ENCODE measurements at regions not wholly inside any gene's neighbourhood (a gene's known extent, or its start where the extent isn't known, plus 50 kb on each side); places are given as distances from the start of the nearest gene placed in this dataset.
"Not testable (repeated sequence)": the region's sequence is repeated elsewhere in the genome, so short reads cannot be mapped to it uniquely, and the experiment has no call there.

GRCh38 chr7:19296617-19297016, 151.4 kb upstream of the FERD3L start:
- DNase-seq (ENCODE audit: low spot score), result no peak

GRCh38 chr7:19295376-19295775, 150.2 kb upstream of the FERD3L start:
- DNase-seq (ENCODE audit: low spot score), result no peak

- no peak for DNase-seq (ENCODE audit: low spot score)
Measured at GRCh38 chr7:19294619-19295018, 149.4 kb upstream of the FERD3L start.

- no peak for DNase-seq (ENCODE audit: low spot score)
Measured at GRCh38 chr7:19293431-19293830, 148.2 kb upstream of the FERD3L start.

GRCh38 chr7:19290968-19291367, 145.7 kb upstream of the FERD3L start:
- DNase-seq (ENCODE audit: low spot score), result no peak

- no peak for DNase-seq (ENCODE audit: low spot score)
Measured at GRCh38 chr7:19290066-19290465, 144.8 kb upstream of the FERD3L start.

GRCh38 chr7:19284596-19285300, 139.5 kb upstream of the FERD3L start:
- no peak for DNase-seq (ENCODE audit: low spot score)

GRCh38 chr7:19284136-19284535, 138.9 kb upstream of the FERD3L start:
- no peak for DNase-seq (ENCODE audit: low spot score)

- no peak for DNase-seq (ENCODE audit: low spot score)
Measured at GRCh38 chr7:19275000-19275399, 129.8 kb upstream of the FERD3L start.

- not testable (repeated sequence) for DNase-seq (ENCODE audit: low spot score)
Measured at GRCh38 chr7:19272329-19272728, 127.1 kb upstream of the FERD3L start.

- DNase-seq (ENCODE audit: low spot score), result no peak
Measured at GRCh38 chr7:19269301-19269700, 124.1 kb upstream of the FERD3L start.

- no peak for DNase-seq (ENCODE audit: low spot score)
Measured at GRCh38 chr7:19268737-19269136, 123.5 kb upstream of the FERD3L start.

- DNase-seq (ENCODE audit: low spot score), result no peak
Measured at GRCh38 chr7:19262826-19263225, 117.6 kb upstream of the FERD3L start.

- DNase-seq (ENCODE audit: low spot score), result no peak
Measured at GRCh38 chr7:19249281-19249680, 104.1 kb upstream of the FERD3L start.

- no peak for DNase-seq (ENCODE audit: low spot score)
Measured at GRCh38 chr7:19248681-19249080, 103.5 kb upstream of the FERD3L start.

- DNase-seq (ENCODE audit: low spot score), result no peak
Measured at GRCh38 chr7:19248115-19248514, 102.9 kb upstream of the FERD3L start.

GRCh38 chr7:19247017-19247416, 101.8 kb upstream of the FERD3L start:
- DNase-seq (ENCODE audit: low spot score), result no peak

- DNase-seq (ENCODE audit: low spot score), result no peak
Measured at GRCh38 chr7:19242246-19242645, 97.0 kb upstream of the FERD3L start.

GRCh38 chr7:19239951-19240350, 94.7 kb upstream of the FERD3L start:
- DNase-seq (ENCODE audit: low spot score), result no peak

GRCh38 chr7:19235680-19236079, 90.5 kb upstream of the FERD3L start:
- DNase-seq (ENCODE audit: low spot score), result no peak

GRCh38 chr7:19224951-19225350, 79.7 kb upstream of the FERD3L start:
- DNase-seq (ENCODE audit: low spot score), result no peak

- no peak for DNase-seq (ENCODE audit: low spot score)
Measured at GRCh38 chr7:19215412-19215811, 70.2 kb upstream of the FERD3L start.

GRCh38 chr7:19213746-19214145, 68.5 kb upstream of the FERD3L start:
- no peak for DNase-seq (ENCODE audit: low spot score)

- DNase-seq (ENCODE audit: low spot score), result no peak
Measured at GRCh38 chr7:19210893-19211413, 65.7 kb upstream of the FERD3L start.

Data from activated CD4-positive, alpha-beta T cell treated with anti-CD3 and anti-CD28 coated beads, Interleukin-2, Interleukin-4, amounts not matched to agents 100 ng/mL and 50 ng/mL, durations not matched to agents 16 hours and 8 hours (primary cell).